SHP77 (cell line): ENCODE measurements at regions not wholly inside any gene's neighbourhood (a gene's known extent, or its start where the extent isn't known, plus 50 kb on each side); places are given as distances from the start of the nearest gene placed in this dataset.

ENCODE experiments used
- DNase-seq, 2 experiments: peaks; one replicate each; lab custom pipeline; 2025; lab: John Stamatoyannopoulos, UW

GRCh38 chr7:57250801-57251200, 118.6 kb upstream of the ZNF479 start:
- no peak for DNase-seq

DNA sequence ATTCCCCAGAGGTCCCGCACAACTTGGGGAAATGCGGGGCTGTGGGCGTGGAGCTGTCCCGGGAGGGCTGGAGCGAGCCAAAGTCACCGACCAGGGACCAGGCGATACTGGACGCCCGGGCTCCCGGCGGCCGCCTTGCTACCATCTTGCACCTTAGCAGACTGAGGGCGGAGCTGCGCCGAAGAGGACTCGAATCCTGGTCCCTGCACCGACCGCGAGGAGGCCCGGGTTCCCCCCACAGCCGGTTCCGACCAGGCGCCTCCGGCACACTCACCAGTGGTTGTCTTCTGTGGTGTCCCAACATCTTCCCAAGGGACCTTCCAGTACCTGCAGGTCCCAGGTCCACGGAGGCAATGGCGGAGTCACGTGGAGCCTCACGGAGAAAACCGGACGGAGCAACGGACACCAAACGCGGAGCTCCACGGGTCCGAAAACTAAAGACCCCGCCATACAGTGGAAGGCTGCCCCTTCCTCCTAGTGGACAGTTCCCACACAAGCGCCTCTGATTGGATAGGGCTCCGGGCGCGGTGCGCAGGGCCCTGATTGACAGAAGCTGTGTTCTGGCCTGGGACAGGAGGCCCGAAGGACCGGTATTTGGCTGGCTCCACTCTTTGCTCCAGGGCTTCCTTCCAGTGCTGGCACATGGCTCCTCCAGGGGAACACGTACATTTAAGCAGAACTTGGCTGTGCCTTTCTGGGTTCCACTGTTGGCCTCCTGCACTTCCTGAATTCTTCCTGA, 124.6 kb upstream of the ZNF479 start:
- no peak for DNase-seq

DNA sequence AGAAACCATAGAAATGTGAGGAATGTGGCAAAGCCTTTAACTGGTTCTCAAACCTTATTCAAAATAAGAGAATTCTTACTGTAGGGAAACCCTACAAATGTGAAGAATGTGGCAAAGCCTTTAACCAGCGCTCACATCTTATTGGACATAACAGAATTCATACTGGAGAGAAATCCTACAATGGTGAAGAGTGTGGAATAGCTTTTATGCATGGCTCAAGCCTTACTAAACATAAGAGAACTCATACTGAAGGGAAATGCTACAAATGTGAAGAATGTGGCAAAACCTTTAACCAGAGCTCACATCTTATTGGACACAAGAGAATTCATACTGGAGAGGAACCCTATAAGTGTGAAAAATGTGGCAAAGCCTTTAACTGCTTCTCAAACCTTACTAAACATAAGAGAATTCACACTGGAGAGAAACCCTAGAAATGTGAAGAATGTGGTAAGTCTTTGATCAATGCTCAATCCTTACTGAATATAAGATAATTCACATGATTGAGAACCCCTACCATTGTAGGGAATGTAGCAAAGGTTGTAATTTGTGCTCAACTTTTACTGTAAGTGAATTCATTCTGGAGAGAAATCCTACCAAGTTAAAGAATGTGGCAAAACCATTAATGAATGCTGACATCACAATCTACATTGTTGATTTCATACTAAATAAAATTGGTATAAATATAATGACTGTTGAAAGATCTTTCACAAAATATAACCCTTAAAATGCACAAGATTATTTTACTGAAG, 142.5 kb upstream of the ZNF479 start:
- no peak for DNase-seq

- DNase-seq = no peak
These were observed 149.2 kb upstream of the ZNF716 start for GRCh38 chr7:57300747-57301146.

DNA sequence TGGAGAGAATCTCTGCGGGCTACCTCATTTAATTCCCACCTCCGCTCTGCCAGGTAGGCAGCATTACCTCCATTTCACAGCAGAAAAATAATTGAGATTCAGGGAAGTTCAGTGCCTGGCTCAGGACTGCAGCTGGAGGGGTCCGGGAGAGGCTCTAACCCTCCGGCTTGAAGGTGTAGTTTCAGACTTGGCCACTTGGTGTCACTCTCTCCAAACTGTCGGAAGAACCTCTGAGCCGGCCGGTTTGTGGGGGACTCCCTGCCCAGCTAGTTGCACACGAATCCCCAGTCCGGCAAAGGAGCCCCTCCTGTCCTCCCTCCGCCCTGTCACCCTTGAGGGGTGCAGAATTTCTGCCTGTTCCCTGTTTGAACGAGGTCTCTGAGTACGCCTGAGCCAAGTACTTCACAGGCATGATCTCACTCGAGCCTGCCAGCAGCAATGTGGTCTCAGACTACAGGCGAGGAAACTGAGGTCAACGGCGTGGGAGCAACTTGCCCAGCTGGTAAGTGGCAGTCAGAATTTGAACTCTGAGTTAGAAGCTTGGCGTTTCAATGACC, 144.7 kb upstream of the ZNF716 start:
- DNase-seq = no peak

- DNase-seq = peak in 1 of 2 experiments; percentile 0
These were observed 141.2 kb upstream of the ZNF716 start for GRCh38 chr7:57308631-57309408.

DNA sequence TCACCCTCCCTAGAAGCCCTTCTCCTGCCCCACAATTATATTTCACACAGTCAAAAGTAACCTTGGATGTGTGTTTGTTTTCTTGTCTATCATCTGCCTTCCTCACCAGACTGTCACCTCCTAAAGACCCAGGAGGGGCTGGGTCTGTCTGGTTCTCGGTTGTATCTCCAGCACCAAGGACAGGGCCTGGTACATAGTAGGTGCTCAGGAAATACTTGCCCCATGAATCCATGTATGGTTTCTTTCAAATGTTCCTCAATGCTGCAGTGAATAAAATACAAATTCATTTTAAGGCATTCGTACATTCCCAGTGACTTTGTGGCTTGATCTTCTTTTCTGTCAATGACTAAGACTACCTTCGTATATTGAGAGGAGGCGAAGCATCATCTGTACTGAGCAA, 122.9 kb upstream of the ZNF716 start:
- DNase-seq = no peak

DNA sequence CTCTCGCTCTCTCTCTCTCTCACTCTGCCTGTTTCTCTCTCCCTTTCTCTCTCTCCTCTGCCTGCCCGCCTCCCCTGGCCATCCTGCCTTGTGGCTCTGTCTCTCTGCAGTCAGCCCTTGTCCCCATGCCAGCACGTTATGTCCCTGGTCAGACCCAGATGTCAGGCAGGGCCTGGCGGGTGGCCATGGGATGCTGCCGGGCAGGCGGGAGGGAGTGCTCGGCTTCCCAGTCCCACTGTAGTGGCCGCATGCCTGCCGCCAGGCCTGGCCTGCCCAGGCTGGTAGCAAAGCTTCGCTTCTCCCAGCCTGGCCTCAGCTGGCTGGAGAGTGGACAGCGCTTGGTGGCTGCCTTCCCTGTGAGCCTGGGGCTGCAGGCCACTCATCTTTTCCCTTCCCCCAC, 121.5 kb upstream of the ZNF716 start:
- DNase-seq = no peak

GRCh38 chr7:57328963-57329362, 121.0 kb upstream of the ZNF716 start:
- no peak for DNase-seq

DNA sequence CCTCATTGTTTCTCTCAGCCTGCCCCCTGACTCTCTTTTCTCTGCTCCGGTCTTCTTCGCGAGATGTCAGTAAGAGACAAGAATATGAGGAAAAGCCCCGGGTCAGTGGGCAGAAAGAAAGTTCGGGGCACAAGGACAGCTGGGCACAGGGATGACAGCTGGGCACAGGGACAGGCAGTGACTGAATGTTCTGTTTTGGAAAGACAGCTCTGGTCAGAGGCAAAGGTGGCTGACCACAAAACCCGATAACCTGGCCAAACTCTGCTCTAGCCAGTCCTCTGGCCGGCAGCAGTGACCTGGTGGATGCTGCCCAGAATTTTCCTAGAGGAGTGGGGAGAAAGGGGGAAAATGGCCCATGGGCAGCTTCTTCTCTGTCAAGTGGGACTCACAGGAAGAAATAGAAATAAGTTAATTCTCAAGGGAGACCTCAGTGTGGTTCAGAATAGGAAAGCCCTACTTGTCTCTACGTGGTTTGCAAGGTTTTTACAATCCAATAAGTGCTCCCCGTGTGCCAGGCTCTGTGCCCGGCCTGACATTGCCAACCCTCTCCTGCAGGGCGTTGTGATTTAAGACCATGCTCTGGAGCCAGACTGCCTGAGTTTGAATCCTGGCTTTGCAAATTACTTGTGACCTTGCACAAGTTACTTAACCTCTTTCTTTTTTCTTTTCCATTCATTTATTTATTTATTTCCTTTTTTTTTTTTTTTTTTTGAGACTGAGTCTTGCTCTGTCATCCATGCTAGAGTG, 110.6 kb upstream of the ZNF716 start:
- DNase-seq = no peak

GRCh38 chr7:57342954-57343353, 107.0 kb upstream of the ZNF716 start:
- DNase-seq = no peak

GRCh38 chr7:57343901-57344622, 105.9 kb upstream of the ZNF716 start:
- DNase-seq = no peak

DNA sequence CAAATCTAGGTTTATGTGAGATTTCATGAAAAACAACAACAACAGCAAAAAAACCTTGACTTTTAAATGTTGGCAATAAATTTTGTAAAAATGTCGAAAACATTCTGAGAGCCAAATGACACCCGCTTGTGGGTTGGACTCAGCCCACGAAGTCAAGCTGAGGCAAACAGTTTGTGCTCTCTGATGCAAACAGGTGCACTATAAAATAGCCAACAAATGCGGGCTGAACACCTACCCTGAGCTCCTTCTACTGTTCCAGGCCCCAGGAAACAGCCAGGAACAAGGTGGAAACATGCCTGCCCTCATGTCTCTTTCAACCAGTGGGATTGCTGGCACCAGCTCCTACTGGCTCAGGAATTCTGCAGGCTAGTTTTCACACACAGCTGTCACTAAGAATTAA, 105.0 kb upstream of the ZNF716 start:
- no peak for DNase-seq

DNA sequence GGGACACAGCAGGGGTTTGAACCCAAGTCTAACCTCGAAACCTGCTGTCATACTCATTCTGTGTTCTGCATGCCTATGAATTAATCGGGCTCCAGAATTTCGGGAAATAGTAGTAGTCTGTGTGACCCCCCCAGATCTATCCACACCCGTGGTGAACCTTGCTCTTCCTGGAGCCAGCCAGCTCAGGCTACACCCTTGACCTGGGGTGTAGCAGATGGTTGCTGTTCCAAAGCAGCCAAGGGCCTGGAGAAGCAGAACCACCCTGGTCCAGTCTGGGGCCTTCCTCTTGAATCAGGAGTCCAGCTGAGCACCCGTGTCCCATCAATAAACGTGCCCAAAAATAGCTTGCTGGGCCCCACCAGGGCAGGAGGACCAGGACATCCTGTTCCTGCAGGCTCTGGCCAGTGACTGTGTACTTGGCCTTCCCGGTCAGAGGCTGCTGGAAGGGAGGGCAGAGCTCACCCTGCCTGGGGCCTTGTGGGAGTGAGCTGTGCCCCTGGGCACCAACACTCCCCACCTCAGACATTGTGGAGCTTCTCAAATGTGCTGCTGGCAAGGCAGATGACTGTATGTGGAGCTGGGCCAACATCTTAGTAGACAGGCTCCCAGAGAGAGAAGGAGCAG, 101.2 kb upstream of the ZNF716 start:
- no peak for DNase-seq

DNA sequence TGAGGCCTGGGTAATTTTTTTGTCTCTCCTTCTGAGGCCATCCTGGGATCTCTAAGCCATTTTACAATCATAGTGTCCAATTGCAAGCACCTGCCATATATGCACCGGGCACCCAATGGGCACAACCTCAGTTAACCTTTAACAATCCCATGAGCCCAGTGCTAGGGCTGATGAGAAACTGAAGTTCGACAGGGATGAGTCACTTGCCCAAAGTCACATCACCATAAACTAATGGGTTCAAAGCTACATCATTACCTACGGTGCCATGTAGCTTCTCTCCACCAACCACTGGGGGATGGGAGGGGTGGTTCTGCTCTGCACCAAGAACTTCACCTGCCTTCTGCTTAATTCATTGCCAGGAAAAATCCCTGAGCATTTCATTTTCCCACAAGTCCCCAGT, 95.8 kb upstream of the ZNF716 start:
- DNase-seq = no peak

GRCh38 chr7:57354679-57355338, 95.2 kb upstream of the ZNF716 start:
- no peak for DNase-seq

GRCh38 chr7:57361406-57361805, 88.6 kb upstream of the ZNF716 start:
- no peak for DNase-seq

- no peak for DNase-seq
These were observed 87.1 kb upstream of the ZNF716 start for GRCh38 chr7:57362868-57363267.

DNA sequence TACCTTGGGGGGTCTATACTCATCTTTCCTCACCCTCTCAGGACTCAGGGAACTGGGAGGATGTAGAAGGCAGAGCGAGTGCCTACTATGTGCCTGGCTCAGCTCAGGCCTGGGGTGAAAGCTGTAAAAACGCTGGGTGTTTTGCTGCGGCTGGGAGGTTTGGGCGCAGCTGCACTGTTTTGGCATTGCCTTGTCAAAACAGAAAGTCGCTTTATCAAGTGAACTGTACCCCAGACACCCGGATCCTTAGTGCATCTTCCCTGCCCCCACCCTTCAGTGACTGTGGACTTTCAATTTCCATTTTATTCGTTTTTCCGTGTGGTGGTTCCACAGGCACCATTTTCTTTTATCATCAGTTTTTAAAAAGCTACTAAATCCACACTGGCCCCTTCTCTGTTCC, 86.7 kb upstream of the ZNF716 start:
- no peak for DNase-seq
